PC-3 (cell line): ENCODE measurements at regions not wholly inside any gene's neighbourhood (a gene's known extent, or its start where the extent isn't known, plus 50 kb on each side); places are given as distances from the start of the nearest gene placed in this dataset.

Source experiments
- EZH2 ChIP-seq: fragments of 300-600 bp; sonication (generic); IDR thresholded peaks from one replicate; pipeline ENCODE4 v1.6.1; 2017; ENCODE audit warnings: antibody characterized with exemption, mild to moderate bottlenecking, low read length; ENCODE audit not compliant: unreplicated experiment
- TF ChIP-seq, protein P1 (sequence below): fragments of 300-600 bp; sonication (generic); conservative IDR thresholded peaks from 2 replicates; pipeline ENCODE4 v1.5.1; 2017; ENCODE audit warnings: antibody characterized with exemption, low read depth, mild to moderate bottlenecking, low read length

GRCh38 chr2:239803766-239804115 lies 221.4 kb downstream of the NDUFA10 start:
- TF ChIP-seq, protein P1, sequence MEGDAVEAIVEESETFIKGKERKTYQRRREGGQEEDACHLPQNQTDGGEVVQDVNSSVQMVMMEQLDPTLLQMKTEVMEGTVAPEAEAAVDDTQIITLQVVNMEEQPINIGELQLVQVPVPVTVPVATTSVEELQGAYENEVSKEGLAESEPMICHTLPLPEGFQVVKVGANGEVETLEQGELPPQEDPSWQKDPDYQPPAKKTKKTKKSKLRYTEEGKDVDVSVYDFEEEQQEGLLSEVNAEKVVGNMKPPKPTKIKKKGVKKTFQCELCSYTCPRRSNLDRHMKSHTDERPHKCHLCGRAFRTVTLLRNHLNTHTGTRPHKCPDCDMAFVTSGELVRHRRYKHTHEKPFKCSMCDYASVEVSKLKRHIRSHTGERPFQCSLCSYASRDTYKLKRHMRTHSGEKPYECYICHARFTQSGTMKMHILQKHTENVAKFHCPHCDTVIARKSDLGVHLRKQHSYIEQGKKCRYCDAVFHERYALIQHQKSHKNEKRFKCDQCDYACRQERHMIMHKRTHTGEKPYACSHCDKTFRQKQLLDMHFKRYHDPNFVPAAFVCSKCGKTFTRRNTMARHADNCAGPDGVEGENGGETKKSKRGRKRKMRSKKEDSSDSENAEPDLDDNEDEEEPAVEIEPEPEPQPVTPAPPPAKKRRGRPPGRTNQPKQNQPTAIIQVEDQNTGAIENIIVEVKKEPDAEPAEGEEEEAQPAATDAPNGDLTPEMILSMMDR, result no peak
- TF ChIP-seq EZH2, result no peak
